ENCODE measurements at regions not wholly inside any gene's neighbourhood (a gene's known extent, or its start where the extent isn't known, plus 50 kb on each side); places are given as distances from the start of the nearest gene placed in this dataset.
"Not testable (repeated sequence)": the region's sequence is repeated elsewhere in the genome, so short reads cannot be mapped to it uniquely, and the experiment has no call there.

GRCh38 chr4:49578371-49578770 is 592.3 kb downstream of the CWH43 start:
- H3K27ac ChIP-seq (ENCODE audit: insufficient read length, low read depth, low read length); H3K4me1 ChIP-seq (ENCODE audit: insufficient read depth, low read length); H3K79me2 ChIP-seq (ENCODE audit: insufficient read depth, low read length); H4K91ac ChIP-seq (ENCODE audit: insufficient read length, low read depth, low read length); H3K27me3 ChIP-seq (ENCODE audit: insufficient read depth, low read length); H2AK5ac ChIP-seq (ENCODE audit: insufficient read length, low read length); H3K23me2 ChIP-seq (ENCODE audit: insufficient read length, low read depth, low read length, poor library complexity, severe bottlenecking); H3K27me3 Mint-ChIP-seq (ENCODE audit: low read depth); H3K9ac ChIP-seq (ENCODE audit: extremely low read depth, insufficient read length, low read length); DNase-seq; H2BK120ac ChIP-seq (ENCODE audit: low read depth, low read length, poor library complexity, severe bottlenecking); H3K18ac ChIP-seq (ENCODE audit: insufficient read length, low read depth, low read length); H3K27ac Mint-ChIP-seq; H3K23ac ChIP-seq (ENCODE audit: insufficient read length, low read depth, low read length); H3K4me2 ChIP-seq (ENCODE audit: insufficient read depth, insufficient read length, low read length); H2BK20ac ChIP-seq (ENCODE audit: low read depth, low read length, poor library complexity, severe bottlenecking); H2BK12ac ChIP-seq (ENCODE audit: insufficient read length, low read depth, low read length); H3K4ac ChIP-seq (ENCODE audit: low read depth, low read length); H3K56ac ChIP-seq (ENCODE audit: insufficient read length, low read depth, low read length); H3K14ac ChIP-seq (ENCODE audit: insufficient read depth, low read length); H4K20me1 ChIP-seq (ENCODE audit: control insufficient read depth, insufficient read depth, insufficient read length); H3K4me1 Mint-ChIP-seq; H4K5ac ChIP-seq (ENCODE audit: insufficient read length, low read depth, low read length); H2BK15ac ChIP-seq (ENCODE audit: low read depth, low read length); H3K4me3 Mint-ChIP-seq; H2AFZ ChIP-seq (ENCODE audit: low read length); H2BK5ac ChIP-seq (ENCODE audit: insufficient read length, low read length); H4K8ac ChIP-seq (replicated peaks; ENCODE audit: insufficient read length, low read depth, low read length); H3T11ph ChIP-seq (ENCODE audit: low read length); H3K79me1 ChIP-seq (ENCODE audit: insufficient read depth, low read depth, low read length, poor library complexity, severe bottlenecking): not testable (repeated sequence)
- no CpG with 5 or more reads among the region's 5 CpGs for WGBS (ENCODE audit: extremely low coverage, insufficient read length, low lambda C conversion rate)
- peaks cover 16 to 32% (median 26%) of the 10 kb centered on the region in 3 experiments; a peak in 6 of 7 replicates for H3K36me3 Mint-ChIP-seq (ENCODE audit: insufficient read depth in 1 of 3, low read depth in 3 of 3)
- H3K9me3 Mint-ChIP-seq = peaks cover 79 to 86% of the 10 kb centered on the region in 2 experiments
- peaks cover 77% of the 10 kb centered on the region for H3K9me3 ChIP-seq (ENCODE audit: control insufficient read depth, low read depth, low read length)

GRCh38 chr4:49578899-49579298 is 592.8 kb downstream of the CWH43 start:
- H3K23me2 ChIP-seq (ENCODE audit: insufficient read length, low read depth, low read length, poor library complexity, severe bottlenecking); H3K4me3 Mint-ChIP-seq; H2BK12ac ChIP-seq (ENCODE audit: insufficient read length, low read depth, low read length); H3K4me1 Mint-ChIP-seq; H4K5ac ChIP-seq (ENCODE audit: insufficient read length, low read depth, low read length); H3K4me1 ChIP-seq (ENCODE audit: insufficient read depth, low read length); H2AFZ ChIP-seq (ENCODE audit: low read length); H3K27me3 Mint-ChIP-seq (ENCODE audit: low read depth); H3K79me1 ChIP-seq (ENCODE audit: insufficient read depth, low read depth, low read length, poor library complexity, severe bottlenecking); H3K4me2 ChIP-seq (ENCODE audit: insufficient read depth, insufficient read length, low read length); H2BK5ac ChIP-seq (ENCODE audit: insufficient read length, low read length); H3T11ph ChIP-seq (ENCODE audit: low read length); H3K79me2 ChIP-seq (ENCODE audit: insufficient read depth, low read length); H4K8ac ChIP-seq (replicated peaks; ENCODE audit: insufficient read length, low read depth, low read length); H2BK20ac ChIP-seq (ENCODE audit: low read depth, low read length, poor library complexity, severe bottlenecking); H3K9ac ChIP-seq (ENCODE audit: extremely low read depth, insufficient read length, low read length); H3K27me3 ChIP-seq (ENCODE audit: insufficient read depth, low read length); H3K23ac ChIP-seq (ENCODE audit: insufficient read length, low read depth, low read length); H2BK120ac ChIP-seq (ENCODE audit: low read depth, low read length, poor library complexity, severe bottlenecking); H3K4ac ChIP-seq (ENCODE audit: low read depth, low read length); H3K27ac ChIP-seq (ENCODE audit: insufficient read length, low read depth, low read length); H2BK15ac ChIP-seq (ENCODE audit: low read depth, low read length); H3K14ac ChIP-seq (ENCODE audit: insufficient read depth, low read length); H3K27ac Mint-ChIP-seq; H3K18ac ChIP-seq (ENCODE audit: insufficient read length, low read depth, low read length); H2AK5ac ChIP-seq (ENCODE audit: insufficient read length, low read length); H4K20me1 ChIP-seq (ENCODE audit: control insufficient read depth, insufficient read depth, insufficient read length); DNase-seq; H4K91ac ChIP-seq (ENCODE audit: insufficient read length, low read depth, low read length); H3K56ac ChIP-seq (ENCODE audit: insufficient read length, low read depth, low read length): not testable (repeated sequence)
- no CpG with 5 or more reads among the region's 2 CpGs for WGBS (ENCODE audit: extremely low coverage, insufficient read length, low lambda C conversion rate)
- Mint-ChIP-seq H3K9me3 (peaks cover 79 to 86% of the 10 kb centered on the region in 2 experiments), H3K36me3 (ENCODE audit: insufficient read depth in 1 of 3, low read depth in 3 of 3) (peaks cover 11 to 28% (median 22%) of the 10 kb centered on the region in 3 experiments; a peak in 6 of 7 replicates)
- H3K9me3 ChIP-seq (ENCODE audit: control insufficient read depth, low read depth, low read length) = peaks cover 77% of the 10 kb centered on the region

All from H9 (cell line).